IPS-NIHi11 (cell line): ENCODE measurements at regions not wholly inside any gene's neighbourhood (a gene's known extent, or its start where the extent isn't known, plus 50 kb on each side); places are given as distances from the start of the nearest gene placed in this dataset.
A peak's percentile ranks its signal among the peaks of the same experiment; 100 is the strongest.

Source experiments
- DNase-seq: peaks from one replicate; pipeline ENCODE4 v3.0.0; 2012; ENCODE audit warnings: mixed read lengths, low spot score

DNA sequence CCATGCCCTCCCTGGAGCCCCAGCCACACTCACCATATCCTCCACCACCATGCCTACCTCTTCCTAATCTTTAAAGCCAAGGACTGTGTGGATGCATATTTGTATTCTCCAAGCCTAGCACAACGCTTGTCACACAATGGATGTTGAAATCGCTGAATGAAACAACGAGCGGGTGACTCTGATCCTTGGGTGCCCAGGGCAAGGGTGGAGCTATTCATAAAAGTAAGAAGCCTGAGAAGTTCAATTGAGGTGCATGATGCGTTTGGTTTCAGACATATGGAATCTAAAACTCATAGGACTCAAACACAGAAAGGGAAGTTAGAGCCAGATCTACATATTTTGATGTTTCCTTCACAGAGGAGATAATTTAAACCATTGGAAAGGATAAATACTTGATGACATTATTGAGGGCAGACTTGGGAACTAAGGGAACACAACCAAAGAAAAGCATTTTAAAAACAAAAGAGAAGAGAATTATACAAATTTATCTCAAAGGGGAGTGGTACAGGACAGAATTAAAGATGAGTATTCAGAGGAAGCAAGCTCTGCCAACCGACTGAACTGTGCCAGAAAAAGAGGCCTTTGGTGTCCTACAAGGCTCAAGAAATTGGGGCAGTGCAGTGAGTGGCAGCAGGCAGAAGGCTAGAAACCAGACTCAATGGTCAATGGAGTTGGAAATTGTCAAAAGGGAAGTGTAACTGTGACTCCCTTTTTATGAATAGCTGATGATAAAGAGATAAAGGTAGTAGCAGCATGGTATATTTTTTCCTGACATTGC is 200.6 kb upstream of the NCKAP5 start:
- DNase-seq: no peak

DNA sequence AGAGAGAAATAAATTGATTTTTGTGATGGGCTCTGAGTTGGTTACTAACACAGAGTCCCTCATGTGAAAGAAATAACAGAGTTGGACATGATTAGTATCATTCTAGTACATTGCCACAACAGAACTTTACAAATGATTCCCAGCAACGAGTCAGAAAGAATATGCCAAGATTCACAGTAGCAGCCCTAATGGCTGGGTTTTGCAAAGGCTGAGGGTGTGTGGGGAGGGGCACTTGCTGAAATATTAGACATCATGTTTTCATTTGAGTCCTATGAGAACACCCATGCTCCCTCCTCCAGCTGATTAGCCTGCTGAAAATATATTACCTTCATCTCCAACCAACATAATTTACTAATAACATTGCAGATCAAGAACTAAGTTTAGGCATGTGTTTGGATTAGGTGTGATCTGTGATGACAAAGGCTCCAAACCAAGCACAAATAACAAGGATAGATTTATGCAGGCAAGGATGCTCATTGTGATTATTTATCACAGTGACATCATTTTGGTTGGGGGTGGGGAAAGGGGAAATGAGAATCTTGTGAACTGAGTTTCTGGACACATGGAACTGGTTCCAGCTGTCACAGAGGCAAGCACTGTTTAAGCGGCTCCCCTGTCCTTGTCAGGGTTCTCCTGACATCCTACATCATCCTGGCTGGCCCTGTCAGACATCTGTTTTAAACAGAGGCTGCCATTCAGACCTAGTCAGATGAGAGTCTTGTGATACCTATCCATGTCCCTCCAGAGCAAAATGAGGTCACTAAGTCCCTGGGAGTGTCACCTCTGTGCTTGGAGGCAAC is 205.8 kb upstream of the NCKAP5 start:
- DNase-seq: no peak

DNA sequence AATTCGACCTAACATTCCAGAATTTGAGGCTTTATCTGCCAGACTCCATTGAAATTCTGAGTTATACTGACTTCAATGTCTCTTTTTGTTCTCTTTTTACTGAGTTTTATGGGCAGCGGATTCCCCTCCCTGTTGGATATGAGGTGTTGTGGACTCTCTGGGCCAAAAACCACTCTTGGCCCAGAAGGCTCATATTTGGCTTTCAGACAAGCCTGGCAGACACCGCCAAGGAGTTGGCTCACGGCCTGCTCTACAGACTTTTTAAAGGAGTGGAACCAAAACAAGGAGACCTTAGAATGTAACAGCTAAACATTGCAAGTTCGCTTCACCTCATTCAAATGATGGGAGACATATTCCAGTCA is 206.4 kb upstream of the NCKAP5 start:
- no peak for DNase-seq

DNA sequence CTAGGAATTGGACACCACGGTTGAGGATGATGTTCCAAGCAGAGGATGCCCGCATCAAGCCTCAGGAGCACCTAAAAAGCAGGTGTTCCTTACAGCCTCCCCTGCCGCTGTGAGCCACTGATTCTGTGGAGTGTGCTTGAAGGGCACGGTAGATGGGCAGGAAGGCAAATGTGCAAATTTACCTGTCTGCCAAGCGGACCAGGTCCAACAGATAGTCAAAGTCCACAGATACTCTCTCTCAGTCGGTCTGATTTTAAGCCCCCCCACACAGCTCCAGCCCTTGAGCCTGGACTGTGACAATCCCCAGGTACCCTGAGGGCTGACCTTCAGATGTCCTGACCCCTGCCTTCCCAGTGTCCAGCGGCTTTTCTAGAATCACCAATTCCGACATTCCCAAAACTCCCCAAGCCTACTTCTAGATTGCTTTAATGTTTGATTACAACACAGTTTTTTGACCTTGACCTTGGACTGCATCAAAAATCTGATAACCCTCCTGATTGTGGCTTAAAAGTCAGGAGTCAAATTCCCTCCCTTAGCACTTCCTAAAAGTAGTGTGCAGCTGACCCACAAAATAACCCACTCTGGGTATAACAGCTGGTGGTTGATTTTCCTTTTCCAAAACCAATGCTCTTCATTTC is 208.8 kb upstream of the NCKAP5 start:
- no peak for DNase-seq

DNA sequence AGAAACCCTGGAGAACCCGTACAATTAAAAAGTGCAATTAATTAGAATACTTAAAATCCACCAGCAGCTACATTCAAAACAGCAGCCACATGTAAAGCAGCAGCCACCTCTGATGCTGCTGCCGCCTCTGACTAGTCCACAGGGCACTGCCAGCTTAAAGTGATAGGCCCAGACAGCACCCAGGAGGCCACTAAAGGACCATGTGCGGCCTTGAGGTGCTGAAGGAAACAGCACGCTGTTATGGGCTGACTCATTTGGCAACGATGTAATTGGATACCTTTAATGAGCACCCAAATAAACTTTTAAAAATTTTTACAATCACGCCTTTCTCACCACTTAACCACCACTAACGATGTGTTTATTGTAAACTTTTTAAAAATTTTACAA is 209.3 kb upstream of the NCKAP5 start:
- no peak for DNase-seq

DNA sequence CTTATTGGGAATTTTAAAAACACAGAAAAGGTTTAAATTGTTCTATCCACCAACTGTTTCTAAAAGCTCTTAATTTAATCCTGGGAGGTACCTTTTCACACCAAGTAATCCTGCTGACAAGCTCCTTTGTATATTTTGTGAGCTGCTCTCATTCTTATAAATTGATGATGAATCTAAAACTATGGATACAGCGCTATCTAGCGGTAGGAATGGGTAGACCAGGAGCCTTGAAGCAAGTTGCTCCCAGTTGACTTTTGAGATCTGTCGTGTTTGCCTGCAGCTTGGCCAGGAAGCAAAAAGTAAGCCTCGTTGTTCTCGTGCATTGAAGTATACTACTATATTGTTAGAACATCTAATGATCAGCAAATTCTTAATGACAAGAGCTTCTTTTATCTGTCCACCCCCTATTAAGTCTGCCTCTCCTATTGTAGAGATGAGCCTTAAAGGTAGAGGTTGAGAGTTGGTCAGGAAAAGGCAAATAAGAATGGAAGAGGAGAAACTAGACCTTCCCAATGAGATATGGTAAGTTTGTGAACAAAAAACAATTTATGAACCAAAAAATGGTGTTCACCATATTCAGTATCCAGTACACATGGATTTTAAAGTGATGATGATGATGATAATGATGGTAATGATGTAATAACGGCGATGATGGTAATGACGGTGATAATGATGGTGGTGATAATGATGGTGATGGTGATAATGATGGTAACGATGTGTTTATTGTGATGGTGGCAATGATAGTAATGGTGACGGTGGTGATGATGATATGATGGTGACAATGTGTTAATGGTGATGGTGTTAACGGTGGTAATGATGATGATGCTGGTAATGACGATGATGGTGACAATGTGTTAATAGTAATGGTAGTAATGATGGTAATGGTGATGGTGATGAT is 212.1 kb upstream of the NCKAP5 start:
- DNase-seq: peak; percentile 63

DNA sequence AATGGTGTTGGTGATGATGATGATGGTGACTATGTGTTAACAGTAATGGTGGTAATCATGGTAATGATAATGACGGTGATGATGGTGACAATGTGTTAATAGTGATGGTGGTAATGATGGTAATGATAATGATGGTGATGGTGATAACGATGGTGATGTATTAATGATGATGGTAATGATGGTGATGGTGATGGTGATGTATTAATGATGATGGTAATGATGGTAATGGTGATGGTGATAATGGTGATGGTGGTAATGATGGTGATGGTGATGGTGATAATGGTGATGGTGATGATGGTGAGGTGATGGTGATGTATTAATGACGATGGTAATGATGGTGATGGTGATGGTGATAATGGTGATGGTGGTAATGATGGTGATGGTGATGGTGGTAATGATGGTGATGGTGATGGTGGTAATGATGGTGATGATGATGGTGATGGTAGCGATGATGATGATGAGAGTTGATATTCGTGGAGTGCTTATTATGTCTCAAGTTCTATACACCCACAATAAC is 212.8 kb upstream of the NCKAP5 start:
- DNase-seq: no peak

DNA sequence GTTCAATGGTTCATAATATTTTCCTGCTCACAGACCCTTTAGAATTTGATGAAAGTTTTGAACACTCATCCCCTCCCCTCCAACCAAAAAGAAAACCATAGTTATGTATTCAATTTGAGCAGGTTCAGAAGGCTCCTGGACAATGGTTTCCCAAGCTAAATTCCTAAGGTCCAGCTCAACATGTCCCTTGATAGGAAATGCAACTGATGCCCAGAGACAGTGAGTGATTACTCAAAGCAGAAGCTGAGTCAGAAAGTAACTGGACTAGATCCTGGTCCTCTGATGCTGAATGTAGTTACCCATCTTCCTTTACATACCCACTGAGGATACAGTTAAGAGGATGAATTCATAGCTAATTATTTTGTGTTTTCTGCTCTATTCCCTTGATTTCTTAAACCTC is 218.9 kb upstream of the NCKAP5 start:
- DNase-seq: no peak

DNA sequence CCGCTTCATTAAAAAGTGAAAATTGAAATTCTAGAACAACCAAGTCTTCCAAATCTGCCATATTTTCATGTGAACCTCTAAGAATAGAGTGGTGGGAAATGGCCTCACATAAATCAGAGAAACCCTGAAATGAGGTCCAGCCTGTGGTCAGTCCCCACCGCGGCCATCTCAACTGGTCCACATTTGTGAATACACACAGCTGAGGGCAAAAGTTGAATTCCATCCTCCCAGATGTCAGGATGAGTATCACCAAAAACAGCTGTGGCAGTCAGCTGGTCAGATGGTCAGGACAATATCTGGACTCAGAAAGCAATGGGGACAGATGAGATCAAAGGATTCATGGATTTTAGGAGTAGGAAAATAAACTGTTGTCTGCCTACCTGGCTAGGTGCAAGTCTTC is 219.4 kb upstream of the NCKAP5 start:
- DNase-seq: no peak

DNA sequence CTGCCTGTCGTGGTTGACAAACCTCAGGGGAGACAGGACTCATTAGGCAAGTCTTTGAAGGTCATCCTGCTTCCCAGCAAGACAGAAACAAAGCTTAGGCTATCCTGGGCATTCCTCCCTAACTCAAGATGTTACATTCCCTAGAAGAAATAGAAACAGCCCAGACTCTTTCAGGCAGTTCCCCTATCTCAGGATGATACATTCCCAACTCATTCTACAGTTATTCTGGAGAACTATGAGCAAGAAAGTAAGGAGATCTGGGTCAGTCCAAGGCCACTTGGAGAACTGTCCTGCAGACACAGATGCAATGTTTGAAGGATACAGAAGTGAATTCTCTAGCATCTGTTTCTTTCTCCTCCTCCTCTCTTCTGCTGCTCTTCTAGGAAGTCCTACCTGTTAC is 220.1 kb upstream of the NCKAP5 start:
- DNase-seq: no peak

DNA sequence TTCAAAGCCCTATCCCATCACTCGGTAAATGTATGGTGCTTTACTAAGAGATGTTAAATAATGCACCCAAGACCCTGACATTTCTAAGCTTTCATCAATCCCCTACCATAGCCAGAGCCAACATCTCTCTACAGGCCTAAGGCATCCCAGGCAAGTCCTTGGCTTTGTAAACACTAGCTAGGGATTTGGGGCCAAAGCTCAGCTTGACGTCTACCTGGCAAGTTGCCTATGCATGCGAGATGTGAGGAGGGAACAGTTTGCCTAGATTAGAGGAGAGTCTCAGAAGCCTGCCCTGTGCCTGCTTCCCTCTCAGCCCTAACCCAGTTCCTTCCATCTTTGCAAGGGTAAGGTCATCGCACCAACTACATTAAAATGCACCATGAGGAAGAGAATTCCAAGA is 221.5 kb upstream of the NCKAP5 start:
- no peak for DNase-seq

DNA sequence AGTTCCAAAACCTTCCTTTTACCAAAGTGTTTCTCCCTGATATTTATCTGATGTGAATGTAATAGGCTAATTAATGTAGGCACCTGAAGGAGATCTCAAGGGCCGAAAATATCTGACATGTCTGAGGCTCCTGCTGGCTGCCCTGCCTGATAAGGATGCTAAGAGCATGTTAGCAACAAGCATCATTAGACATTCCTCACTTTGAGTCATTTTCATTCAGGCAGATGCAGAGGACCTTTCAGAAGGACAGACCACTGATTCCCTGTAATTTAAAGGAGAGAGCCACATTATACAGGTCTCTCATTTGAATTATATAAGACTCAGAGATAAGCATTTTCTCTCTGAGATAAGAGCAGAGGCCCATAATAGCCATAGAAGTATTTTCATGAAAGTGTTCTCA is 222.4 kb upstream of the NCKAP5 start:
- no peak for DNase-seq

DNA sequence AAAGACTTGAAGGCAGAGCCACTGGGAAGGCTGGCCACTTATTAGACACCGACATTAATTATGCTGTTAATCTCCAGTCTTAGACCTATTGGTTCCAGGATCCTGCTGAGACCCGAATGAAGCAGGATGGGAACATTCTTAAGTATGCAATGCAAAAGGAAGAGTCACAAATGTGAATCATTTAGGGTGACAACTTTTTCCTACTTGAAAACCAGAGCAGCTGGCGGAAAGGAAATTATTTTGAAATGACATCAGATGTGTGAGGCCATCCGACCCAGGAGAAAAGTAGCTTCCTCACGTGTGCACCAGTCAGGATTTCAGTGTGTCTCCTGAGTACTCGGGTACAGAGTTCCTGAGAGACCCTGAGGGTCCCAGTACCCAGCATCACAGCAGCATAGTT is 222.9 kb upstream of the NCKAP5 start:
- DNase-seq: no peak

DNA sequence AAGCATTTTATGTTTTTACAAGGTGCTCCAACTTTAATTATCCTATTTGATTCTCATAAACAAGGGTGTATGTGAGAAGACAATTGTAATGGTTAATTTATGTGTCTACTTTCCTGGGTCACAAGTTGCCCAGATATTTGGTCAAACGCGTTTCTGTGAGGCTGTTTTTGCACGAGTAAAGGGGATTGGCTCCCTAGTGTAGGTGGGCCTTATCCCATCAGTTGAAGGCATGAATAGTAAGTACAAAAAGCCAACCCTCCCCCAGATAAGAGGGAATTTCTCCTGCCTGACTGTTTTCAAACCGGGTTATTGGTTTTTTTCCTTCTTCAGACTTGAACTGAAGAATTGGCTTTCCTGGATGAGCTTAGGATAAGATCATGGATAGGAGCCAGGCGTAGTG is 224.0 kb upstream of the NCKAP5 start:
- DNase-seq: no peak

DNA sequence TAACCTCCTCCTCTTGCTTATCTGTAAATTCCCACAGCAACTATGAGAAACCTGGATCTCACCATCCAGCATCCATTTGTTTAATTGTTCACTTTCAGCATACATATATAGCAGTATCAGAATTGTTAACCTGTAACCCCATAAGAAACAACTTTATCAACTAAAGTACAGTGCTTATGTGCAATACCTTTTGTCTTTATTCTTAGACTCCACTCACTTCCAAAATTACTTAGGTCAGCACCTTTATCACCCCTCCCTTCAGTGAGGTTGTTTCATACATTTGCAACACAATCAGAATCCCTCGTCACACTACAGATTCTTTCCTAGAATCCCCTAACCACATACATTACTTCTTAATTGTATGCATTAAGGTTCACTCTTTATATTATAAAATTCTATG is 225.9 kb upstream of the NCKAP5 start:
- DNase-seq: no peak

DNA sequence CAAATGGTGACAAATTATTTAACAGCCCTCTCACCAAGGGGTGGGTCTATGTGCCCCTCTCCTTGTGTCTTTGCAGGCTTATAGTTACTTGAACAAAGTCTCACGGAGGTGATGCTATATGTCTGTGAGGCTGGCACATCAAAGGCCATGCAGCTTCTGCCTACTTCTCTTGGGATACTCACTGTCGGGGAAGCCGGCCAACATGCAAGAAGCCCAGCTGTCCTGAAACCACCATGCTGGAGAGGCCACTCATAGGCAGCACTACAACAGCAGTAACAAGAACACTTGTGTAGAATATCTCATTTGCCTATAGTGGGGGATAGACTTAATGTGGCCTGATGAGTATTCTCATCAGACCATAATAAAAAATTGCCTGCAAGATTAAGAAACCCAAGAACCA is 233.7 kb upstream of the NCKAP5 start:
- no peak for DNase-seq

DNA sequence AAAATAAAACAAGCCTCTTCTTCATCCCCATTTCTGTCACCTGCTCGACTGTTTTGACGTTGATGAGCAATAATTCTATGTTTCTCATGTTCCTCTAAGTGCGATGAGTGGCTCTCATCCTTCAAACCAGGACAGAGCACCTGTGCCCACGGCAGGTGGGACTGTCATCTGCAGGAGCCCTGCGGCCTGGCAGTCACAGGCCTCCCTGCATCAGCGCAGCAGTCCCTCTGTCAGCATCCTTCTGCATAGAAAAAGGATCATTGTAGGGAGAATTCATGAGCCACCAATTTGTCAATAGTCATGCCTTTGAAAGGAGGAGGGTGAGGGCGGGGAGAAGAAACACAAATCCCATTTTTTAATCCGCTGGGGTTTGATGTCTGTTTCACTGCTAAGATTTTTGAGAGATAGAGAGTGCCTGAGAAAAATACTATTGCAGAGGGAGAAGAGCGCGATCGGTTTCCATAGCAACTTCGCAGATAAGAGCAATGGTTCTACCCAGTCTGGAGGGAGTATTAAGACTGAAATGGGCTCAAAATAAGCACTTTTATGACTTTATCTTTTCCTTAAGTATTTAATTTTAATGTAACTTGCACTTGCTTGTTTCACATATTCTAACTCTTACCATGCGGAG is 234.3 kb upstream of the NCKAP5 start:
- DNase-seq: no peak

DNA sequence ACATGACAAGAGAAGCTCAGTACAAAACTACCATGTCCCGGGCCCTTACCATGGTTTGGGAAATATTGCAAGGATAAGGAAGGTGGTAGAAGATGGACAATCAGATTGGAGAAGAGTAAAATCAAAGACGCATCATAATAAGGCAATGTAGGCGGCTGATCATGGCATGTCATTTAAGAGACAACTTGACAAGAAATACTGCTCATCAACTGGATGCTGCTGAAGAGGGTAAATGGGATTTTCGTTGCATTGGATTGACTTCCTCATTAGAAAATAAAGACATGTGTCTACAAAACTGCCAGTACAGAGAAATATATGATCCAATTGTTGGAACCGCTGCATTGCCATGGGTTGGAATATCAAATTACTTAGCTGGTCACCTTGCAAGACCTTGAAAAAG is 238.3 kb upstream of the NCKAP5 start:
- no peak for DNase-seq

DNA sequence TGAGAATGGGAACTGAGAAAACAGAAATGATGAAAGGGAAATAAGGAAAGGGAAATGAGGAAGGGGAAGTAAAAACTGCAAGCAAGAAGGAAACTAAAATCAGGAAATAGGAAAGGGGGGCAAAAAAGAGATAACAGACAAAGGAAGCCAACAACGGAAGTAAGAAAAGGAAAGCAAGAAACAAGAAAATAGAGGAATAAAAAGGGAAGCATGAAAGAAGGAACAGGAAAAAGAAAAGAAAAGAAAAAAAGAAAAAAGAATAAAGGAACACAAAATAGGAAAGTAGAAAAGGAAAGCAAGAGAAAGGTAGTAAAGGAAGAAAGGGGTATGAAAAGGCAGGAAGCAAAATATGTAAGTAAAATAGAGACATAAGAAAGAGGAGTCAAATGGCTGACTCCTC is 241.2 kb upstream of the NCKAP5 start:
- DNase-seq: no peak

DNA sequence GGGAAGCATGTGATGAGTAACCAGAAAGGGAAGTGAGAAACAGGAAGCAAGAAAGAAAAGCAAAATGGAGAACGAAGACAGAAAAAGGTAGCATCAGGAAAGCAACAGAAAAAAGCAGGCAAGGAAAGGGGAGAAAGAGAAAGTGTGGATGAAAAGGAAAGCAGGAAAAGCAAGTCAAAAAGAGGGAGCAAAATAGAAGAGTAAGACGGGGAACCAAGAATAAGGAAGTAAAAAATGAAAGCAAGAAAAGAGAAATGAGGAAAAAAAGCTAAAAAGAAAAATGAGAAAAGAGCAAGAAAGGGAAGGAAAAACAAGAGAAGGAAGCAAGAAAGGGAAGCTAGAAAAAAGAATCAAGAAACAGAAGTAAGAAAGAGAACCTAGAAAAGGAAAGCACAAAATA is 242.3 kb upstream of the NCKAP5 start:
- no peak for DNase-seq

DNA sequence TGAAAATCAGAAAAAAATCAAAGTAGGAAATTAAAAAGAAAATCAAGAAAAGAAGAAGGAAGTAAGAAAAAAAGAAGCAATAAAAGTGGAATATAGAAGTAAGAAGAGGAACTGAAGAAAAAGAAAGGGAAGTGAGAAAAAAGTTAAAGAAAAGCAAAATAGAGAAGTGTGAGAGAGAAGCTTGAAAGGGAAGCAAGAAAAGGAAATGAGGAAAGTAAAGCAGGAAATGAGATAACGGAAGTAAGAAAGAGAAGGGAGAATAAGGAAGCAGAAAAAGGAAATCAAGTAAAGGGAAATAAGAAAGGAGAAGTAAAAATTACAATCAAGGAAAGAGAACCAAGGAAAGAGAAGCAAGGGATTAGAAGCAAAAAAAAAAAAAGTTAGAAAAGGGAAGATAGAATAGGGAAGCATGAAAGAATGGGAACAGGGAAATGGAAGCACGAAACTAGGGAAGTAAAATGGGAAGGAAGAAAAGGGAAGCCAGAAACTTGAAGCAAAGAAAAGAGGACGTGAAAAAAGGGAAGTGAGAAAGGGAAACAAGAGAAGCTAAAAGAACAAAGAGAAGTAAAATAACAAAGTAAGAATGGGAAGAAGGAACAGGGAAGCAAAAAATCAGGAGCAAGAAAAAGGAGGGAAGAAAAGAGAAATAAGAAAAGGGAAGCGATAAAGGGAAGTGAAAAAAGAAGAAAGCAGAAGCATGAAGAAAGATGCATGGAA is 243.3 kb upstream of the NCKAP5 start:
- no peak for DNase-seq
